SH-SY5Y (cell line): ENCODE measurements at regions not wholly inside any gene's neighbourhood (a gene's known extent, or its start where the extent isn't known, plus 50 kb on each side); places are given as distances from the start of the nearest gene placed in this dataset.

Experiments
- GATA2 ChIP-seq: IDR thresholded peaks from 2 replicates; pipeline ENCODE4 v1.6.1; 2011; ENCODE audit warnings: mild to moderate bottlenecking, low read depth, low read length
- GATA3 ChIP-seq: IDR thresholded peaks from 2 replicates; pipeline ENCODE4 v1.6.1; 2011; ENCODE audit warnings: low read depth, mild to moderate bottlenecking, low read length, moderate library complexity

DNA sequence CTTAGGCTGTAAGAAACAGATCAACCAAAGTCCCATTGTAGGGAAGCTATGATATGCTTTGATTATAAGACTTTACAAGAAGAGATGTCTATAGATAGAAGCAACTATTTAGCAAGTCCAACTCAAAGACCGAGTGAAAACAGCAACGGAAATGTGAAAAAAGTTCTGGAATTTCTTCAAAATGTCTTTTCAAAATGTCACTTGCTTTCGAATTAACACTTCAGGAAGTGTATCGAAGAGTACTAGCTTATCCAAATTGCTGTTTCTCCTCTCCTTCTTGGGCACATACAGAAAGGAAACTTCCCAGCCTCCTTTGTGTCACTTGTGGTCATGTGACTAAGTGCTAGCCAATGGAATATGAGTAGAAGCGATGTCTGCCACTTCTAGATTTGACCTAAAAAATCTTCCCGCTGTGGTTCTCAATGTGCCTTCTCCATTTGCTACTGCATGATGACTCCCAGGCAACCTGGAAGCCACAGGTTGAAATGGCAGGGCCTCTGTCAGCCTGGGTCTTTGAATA is 89.9 kb downstream of the TSEN15 start:
- TF ChIP-seq GATA2 (no peak), GATA3 (no peak)

DNA sequence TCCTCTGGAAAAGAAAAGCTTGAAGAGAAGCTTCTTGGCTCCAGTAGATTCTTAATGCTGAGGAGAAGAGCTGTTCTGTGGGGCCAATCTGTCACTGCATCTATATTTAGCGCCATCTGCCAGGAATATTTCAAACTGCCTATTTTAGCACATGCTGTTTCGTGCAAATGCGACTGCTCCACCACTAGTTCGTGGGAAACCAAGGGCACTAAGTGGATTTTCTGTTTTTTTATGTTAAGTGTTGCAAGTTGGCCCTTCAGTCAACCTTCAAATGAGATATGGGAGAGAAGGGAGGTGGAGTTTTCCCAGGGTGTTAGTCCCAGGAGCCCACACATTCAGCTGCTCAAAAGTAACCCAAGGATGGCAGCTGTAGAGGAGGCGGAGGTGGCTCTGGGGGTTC is 91.9 kb downstream of the TSEN15 start:
- TF ChIP-seq GATA2 (peak; percentile 34; the same call in 1 of the 2 replicates), GATA3 (no peak)

DNA sequence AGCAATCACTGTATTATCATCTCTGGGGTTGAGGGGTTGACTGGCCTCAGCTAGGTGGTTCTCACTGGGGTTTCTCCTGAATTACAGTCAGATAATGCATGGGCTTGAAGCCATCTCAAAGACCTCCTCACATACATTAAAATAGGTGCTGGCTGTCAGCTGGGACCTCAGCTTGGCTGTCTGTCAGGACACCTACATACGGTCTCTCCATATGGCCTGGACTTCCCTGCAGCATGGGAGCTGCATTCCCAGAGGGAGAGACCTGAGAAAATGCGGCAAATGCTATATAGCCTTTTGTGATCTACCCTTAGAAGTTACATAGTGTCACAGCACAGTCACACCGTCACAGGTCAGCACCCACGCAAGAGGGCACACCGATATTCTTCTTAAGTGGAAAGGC is 93.6 kb downstream of the TSEN15 start:
- no peak for TF ChIP-seq GATA3
- no peak for TF ChIP-seq GATA2

DNA sequence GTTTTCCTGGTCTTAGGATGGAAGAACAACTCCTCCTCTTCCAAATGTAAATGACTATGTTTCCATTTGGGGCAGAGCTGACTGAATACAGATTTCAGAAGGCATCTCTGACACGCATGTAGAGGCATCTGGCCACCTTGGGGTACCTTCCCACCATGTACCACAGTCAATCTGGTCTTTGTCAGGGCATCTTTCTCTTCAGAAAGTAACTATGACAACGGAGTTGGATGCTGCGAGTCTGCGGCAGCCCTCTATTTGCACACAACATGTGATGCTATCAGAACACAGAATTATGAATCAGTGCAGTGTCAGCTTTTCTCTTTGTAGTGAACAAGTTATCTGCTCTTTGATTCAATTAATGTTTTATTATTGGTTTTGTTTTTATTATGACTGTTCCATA is 94.7 kb downstream of the TSEN15 start:
- peak; percentile 48; the same call in 1 of the 2 replicates for TF ChIP-seq GATA2
- TF ChIP-seq GATA3 = no peak

DNA sequence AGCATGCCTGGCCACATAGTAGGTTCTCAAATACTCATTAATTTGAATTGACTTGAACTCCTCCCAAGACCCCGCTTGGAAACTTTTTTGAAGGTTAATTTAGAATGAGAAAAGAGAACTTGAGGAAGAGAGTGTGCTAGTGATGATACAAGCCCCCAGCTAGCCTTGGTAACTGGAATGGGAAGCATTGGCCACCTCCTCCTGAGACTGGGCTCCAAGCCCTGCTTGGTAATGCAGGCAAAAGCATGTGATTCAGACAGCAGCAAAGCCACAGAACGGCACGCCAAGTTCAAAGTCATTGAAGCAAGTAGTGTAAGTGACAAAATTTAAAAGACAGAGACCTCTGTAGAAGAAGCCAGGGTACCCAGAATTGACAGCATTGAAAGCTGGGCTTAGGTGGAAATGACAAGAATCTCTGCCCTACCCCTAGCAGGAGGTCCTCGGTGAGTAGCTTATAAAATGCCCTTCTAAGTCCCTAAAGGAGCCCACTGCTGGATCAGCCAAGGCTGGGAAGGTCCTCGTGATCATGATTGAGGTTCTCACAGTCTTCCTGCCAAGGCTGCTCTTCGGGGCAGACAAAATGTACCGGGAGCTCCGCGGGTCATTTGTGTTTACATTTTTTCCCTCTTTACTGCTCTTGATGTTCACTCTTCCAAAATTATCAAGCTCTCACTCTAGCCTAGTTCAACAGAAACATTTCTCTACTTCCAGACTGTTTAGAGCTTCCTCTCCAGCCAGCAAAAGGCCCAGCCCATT is 99.4 kb downstream of the TSEN15 start:
- TF ChIP-seq GATA3 (no peak), GATA2 (no peak)

DNA sequence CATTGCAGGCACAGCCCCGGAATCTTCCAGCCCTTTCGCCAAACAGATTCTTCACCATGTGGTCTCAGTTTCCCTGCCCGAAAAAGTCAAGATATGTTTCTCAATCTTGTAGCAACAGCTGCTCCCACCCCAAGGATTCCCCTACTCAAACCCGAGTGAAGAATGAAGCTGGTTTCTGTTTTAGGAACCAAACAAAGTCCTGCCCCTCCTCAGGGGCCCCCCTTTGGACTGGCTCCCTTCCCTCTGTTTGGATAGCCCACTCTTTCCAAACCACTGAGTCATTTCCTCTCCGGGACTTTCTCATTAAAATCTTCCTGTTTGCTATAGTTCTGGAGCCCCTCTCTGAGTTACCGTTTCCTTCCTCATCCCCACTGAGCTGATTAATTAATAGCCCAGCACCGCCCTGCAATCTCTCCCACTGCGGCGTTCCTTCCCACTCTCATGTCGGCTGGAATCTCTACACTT is 100.9 kb downstream of the TSEN15 start:
- TF ChIP-seq GATA2 = no peak
- TF ChIP-seq GATA3 = no peak

DNA sequence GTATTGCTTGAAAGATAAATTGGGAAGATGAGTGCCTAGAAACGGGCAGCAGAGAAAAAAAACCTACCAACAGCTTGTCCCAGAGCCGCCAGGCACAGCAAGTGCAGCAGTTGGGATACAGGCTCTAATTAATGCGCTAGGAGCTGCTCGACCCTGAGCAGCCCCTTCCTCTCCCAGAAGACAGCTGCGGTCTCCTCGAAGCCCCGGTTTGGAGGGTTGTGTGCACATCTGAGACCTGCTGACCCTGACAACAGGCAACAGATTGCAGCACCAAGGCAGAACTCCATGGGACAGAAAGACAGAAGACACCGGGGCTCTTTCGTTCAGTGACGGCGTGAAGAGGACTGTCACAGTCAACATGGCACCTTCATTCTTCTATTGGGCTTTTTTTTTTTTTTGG is 101.4 kb downstream of the TSEN15 start:
- TF ChIP-seq GATA3 (no peak), GATA2 (no peak)

DNA sequence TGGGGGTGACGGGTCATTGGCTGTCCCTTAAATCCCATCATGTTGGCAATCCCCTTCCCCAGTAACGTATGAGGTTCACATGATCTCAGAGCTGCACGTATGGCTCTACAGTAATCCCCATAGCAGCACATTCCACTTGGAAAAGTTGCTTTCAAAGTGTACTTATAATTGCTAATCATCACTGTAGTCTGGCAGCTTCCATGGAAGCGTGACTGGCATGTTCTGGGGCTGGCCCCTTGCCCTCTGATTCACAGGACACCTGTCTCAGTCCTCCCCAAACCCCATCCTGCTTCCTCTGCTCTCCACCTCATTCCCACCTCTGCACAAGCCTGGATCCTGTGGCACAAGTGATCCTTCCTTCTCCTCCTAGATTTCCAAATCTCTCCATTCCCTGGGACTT is 102.2 kb downstream of the TSEN15 start:
- TF ChIP-seq GATA3 = no peak
- TF ChIP-seq GATA2 = no peak

DNA sequence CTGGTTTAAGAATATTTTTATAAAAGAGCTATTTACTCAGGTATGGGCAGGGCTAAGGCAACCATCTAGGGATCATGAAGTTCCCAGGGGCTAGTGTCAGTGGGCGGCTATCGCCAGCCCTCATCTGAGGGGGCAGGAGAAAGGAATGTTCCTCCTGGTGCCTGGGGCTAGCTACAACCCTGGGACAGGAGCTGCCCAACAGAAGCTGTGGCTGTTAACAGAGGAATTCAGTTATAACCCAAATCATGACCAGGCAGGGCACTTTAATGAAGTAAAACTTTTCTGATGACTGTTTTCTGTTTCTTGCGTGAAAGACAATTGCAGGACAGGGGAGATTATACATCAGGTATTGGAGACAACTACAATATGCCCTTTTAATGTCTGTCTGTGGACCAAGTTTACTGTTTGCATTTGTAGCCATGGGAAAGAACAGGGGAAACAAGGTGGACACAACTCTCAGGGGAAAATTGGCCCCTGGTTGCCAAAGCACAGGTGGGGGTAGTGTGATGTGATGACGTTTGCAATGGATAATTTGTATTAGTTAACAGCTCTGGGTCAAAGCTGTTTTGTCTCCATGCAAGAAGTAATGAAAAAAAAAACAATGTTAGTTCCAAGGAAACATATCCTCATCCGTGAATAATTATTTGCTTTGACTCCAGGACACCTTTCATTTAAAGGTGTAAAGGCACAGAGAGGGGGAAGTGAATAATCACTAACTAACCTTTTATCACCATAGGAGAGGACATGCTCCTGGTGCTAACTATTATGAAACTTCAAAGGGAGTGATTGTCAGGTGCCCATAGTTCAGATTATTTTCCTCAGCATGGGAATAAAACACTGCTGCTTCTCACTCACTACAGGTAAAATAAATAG is 105.2 kb downstream of the TSEN15 start:
- no peak for TF ChIP-seq GATA2
- TF ChIP-seq GATA3 = no peak

DNA sequence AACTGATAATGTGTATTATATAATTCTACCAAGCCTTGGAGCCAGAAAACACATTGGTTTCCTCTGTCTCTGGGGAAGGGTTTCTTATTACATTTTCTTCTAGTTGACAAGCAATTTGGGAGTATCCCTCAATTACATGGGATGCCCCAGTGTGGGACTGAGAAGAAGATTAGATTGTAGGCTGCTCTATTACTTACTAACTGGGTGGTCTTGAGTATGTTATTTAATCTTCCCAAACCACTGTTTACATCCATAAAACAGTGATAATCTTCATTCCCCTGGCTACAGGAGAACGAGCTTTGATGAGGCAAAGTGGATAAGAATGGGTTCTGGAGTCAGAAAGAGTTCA is 105.8 kb downstream of the TSEN15 start:
- TF ChIP-seq GATA3 (no peak), GATA2 (no peak)

DNA sequence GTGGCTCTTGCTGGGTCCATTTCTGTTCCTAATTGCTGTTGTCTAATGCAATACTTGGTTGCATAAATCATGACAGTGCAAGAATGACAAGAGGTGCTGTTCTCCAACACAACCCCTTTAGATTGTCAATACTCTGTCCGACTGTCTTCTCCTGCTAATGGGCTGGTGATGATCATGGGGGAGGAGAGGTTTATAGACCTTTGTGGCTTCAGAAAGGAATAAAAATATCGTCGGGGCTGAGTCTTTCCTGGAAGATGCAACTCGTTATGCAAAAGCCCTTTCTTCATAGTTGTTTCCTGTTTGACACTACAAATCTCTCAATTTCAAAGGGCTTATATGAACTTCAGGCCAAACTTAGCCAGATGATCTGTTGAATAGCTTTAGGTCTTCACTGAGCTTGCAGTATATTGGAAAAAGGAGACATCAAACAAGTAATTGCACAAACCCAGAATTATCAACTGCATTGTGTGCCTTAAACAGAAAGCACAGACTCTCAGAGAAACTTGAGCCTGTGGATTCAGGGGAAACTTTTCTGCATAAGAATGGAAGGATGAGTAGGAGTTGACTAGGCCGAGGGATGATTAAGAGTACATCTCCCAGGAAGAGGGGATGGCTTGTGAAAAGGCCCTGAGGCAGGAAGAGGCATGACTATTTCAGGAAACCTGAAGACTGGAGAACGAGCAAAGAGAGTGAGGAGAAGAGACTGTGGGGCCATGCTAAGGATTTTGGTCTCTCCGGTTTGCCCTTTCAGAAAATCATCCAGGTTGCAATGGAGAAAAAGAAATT is 107.6 kb downstream of the TSEN15 start:
- no peak for TF ChIP-seq GATA2
- no peak for TF ChIP-seq GATA3

DNA sequence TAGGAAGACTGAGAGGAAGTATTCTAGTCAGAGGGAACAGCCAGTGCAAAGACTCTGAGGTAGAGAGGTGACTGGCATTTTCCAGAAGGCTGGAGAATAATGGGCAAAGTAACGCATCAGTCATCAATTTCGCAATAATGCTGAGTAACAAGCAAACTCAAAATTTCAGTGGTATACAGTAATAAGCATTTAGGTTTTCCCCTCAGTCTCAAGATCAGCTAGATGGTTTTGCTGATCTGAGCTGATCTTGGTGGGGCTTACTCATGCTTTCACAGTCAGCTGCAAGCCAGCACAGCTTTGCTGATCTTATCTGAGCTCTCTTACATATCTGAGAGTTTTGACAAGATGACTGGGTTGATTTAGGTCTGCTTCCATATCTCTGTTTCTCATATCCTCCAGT is 108.7 kb downstream of the TSEN15 start:
- 0 out of 2 replicates have a peak, but pooled peaks have one; percentile 18 for TF ChIP-seq GATA3
- 0 out of 2 replicates have a peak, but pooled peaks have one; percentile 41 for TF ChIP-seq GATA2

DNA sequence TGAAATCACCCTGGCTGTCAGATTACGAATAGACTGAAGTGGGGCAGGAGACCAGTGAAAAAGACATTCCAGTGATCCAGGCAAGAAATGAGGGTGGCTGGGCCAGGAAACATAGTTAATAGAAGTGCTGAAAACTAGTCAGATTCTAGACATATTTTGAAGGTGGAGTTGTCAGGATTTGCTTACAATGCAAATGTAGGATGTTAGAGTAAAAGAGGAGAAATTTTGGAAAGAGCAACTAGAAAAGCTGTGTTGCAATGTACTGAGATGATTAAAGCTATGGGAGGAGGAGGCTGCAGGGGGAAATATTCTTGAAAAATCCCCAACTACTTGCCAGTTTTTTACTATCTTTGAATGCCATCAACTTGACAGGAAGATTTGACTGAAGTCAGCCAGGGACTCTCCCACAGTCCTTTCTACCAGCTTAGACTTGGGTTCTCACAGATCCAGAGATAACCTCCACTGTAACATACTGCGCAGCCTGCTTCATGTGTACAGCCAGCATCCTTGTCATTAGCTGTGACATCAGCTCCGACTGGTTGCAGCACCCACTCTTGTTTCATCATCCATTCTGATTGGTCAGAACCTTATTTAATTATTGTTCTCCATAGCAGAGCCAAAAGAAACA is 109.7 kb downstream of the TSEN15 start:
- TF ChIP-seq GATA2 = peak; percentile 62
- TF ChIP-seq GATA3 = no peak
